NCI-H748 treated with DMSO at 0.1 percent for 48 hours (cell line): ENCODE measurements at regions not wholly inside any gene's neighbourhood (a gene's known extent, or its start where the extent isn't known, plus 50 kb on each side); places are given as distances from the start of the nearest gene placed in this dataset.
"Not testable (repeated sequence)": the region's sequence is repeated elsewhere in the genome, so short reads cannot be mapped to it uniquely, and the experiment has no call there.

Experiments used
- DNase-seq: peaks from one replicate; lab custom pipeline; 2025; lab: John Stamatoyannopoulos, UW

GRCh38 chr22:34760276-34761008 is 305.5 kb upstream of the ISX start:
- DNase-seq, result no peak

- no peak for DNase-seq
These were observed 304.8 kb upstream of the ISX start for GRCh38 chr22:34761111-34761510.

GRCh38 chr22:34763496-34763895 is 302.5 kb upstream of the ISX start:
- no peak for DNase-seq

- no peak for DNase-seq
These were observed 300.8 kb upstream of the ISX start for GRCh38 chr22:34765115-34765514.

- no peak for DNase-seq
These were observed 296.6 kb upstream of the ISX start for GRCh38 chr22:34769361-34769760.

GRCh38 chr22:34776817-34777216 is 289.1 kb upstream of the ISX start:
- no peak for DNase-seq

GRCh38 chr22:34781681-34782080 is 284.3 kb upstream of the ISX start:
- DNase-seq, result no peak

- DNase-seq, result no peak
These were observed 282.5 kb upstream of the ISX start for GRCh38 chr22:34783436-34783835.

- DNase-seq, result no peak
These were observed 281.9 kb upstream of the ISX start for GRCh38 chr22:34784056-34784455.

GRCh38 chr22:34797826-34798225 is 268.1 kb upstream of the ISX start:
- DNase-seq, result no peak

- DNase-seq, result no peak
These were observed 267.4 kb upstream of the ISX start for GRCh38 chr22:34798605-34799004.

GRCh38 chr22:34800260-34800980 is 265.5 kb upstream of the ISX start:
- no peak for DNase-seq

- DNase-seq, result no peak
These were observed 264.7 kb upstream of the ISX start for GRCh38 chr22:34801221-34801620.

GRCh38 chr22:34804091-34804490 is 261.9 kb upstream of the ISX start:
- no peak for DNase-seq

GRCh38 chr22:34804604-34805003 is 261.4 kb upstream of the ISX start:
- DNase-seq, result no peak

GRCh38 chr22:34805771-34806170 is 260.2 kb upstream of the ISX start:
- no peak for DNase-seq

- DNase-seq, result no peak
These were observed 257.3 kb upstream of the ISX start for GRCh38 chr22:34808618-34809017.

GRCh38 chr22:34812631-34813030 is 253.3 kb upstream of the ISX start:
- no peak for DNase-seq

GRCh38 chr22:34814260-34815025 is 251.5 kb upstream of the ISX start:
- DNase-seq, result no peak

GRCh38 chr22:34829485-34829884 is 236.5 kb upstream of the ISX start:
- no peak for DNase-seq

- DNase-seq, result no peak
These were observed 231.9 kb upstream of the ISX start for GRCh38 chr22:34834059-34834458.

GRCh38 chr22:34834541-34834940 is 231.4 kb upstream of the ISX start:
- not testable (repeated sequence) for DNase-seq

- no peak for DNase-seq
These were observed 224.6 kb upstream of the ISX start for GRCh38 chr22:34841331-34841771.
